ENCODE measurements at regions not wholly inside any gene's neighbourhood (a gene's known extent, or its start where the extent isn't known, plus 50 kb on each side); places are given as distances from the start of the nearest gene placed in this dataset.

GRCh38 chr7:13226385-13226784 lies 539.0 kb downstream of the ARL4A start:
- TF ChIP-seq CTCF (IDR thresholded peaks at IDR 0.05; ENCODE audit: low read depth, low read length) (no peak), EZH2phosphoT487 (IDR thresholded peaks at IDR 0.05; ENCODE audit: low read depth) (no peak)

Measured in OCI-LY3 (cell line).